Neutrophil (primary cell): ENCODE measurements at regions not wholly inside any gene's neighbourhood (a gene's known extent, or its start where the extent isn't known, plus 50 kb on each side); places are given as distances from the start of the nearest gene placed in this dataset.

Experiments used
- H3K27ac ChIP-seq: fragments of 200-600 bp; sonication (generic); 2 replicates; pipeline ENCODE4 v1.5.1; 2016; ENCODE audit warnings: mild to moderate bottlenecking, moderate library complexity
- H3K27me3 ChIP-seq: fragments of 200-600 bp; sonication (generic); 2 replicates; pipeline ENCODE4 v1.6.0; 2016; ENCODE audit warnings: mild to moderate bottlenecking
- H3K36me3 ChIP-seq: fragments of 200-600 bp; sonication (generic); 2 replicates; pipeline ENCODE4 v1.5.1; 2017
- H3K4me1 ChIP-seq, 2 experiments: fragments of 200-600 bp in 1 of 2; sonication (generic) in 1 of 2; 1 replicate in 1 of 2; 2 replicates in 1 of 2; pipeline versions ENCODE4 v1.5.1 to v1.6.1; 2013 to 2016; ENCODE audit warnings: low read depth in 1 of 2, low read length in 1 of 2, mild to moderate bottlenecking in 1 of 2, moderate library complexity in 1 of 2; ENCODE audit not compliant: control insufficient read depth in 1 of 2, insufficient read depth in 1 of 2
- H3K4me3 ChIP-seq, 2 experiments: fragments of 200-600 bp in 1 of 2; sonication (generic) in 1 of 2; 1 replicate in 1 of 2; 2 replicates in 1 of 2; pipeline ENCODE4 v1.5.1; 2013 to 2016; ENCODE audit warnings: low read depth in 1 of 2, low read length in 1 of 2, mild to moderate bottlenecking in 1 of 2, moderate library complexity in 1 of 2
- H3K9me3 ChIP-seq: fragments of 200-600 bp; sonication (generic); 2 replicates; pipeline ENCODE4 v1.5.1; 2016
- TF ChIP-seq, protein P1 (sequence below): fragments of 200-600 bp; sonication (generic); IDR thresholded peaks from 2 replicates; pipeline ENCODE4 v1.5.1; 2016; ENCODE audit warnings: antibody characterized with exemption

DNA sequence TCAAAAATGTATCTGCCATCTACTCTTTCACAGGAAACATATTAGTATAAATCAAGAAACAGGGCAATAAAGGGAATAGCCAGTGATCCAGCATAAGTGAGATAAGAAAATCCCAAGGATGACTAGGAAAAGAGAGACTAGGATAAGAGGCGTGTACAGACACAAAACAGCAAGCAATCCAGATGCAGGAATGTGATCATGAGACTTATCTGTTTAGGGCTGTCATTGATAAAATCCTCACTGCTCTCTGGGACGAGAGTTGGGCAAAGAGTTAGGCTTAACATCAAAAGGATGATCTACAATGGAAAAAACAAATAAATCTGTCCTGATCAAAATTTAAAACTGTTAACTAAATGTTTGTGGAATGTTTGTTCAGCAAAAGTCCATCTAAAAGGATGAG, 1156.8 kb upstream of the C9orf72 start:
- TF ChIP-seq, protein P1, sequence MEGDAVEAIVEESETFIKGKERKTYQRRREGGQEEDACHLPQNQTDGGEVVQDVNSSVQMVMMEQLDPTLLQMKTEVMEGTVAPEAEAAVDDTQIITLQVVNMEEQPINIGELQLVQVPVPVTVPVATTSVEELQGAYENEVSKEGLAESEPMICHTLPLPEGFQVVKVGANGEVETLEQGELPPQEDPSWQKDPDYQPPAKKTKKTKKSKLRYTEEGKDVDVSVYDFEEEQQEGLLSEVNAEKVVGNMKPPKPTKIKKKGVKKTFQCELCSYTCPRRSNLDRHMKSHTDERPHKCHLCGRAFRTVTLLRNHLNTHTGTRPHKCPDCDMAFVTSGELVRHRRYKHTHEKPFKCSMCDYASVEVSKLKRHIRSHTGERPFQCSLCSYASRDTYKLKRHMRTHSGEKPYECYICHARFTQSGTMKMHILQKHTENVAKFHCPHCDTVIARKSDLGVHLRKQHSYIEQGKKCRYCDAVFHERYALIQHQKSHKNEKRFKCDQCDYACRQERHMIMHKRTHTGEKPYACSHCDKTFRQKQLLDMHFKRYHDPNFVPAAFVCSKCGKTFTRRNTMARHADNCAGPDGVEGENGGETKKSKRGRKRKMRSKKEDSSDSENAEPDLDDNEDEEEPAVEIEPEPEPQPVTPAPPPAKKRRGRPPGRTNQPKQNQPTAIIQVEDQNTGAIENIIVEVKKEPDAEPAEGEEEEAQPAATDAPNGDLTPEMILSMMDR = no peak
- no peaks in the 10 kb centered on the region for H3K36me3 ChIP-seq
- no peaks in the 10 kb centered on the region for H3K9me3 ChIP-seq
- H3K4me1 ChIP-seq = no peaks in the 10 kb centered on the region
- H3K27me3 ChIP-seq = no peaks in the 10 kb centered on the region
- H3K27ac ChIP-seq = no peak overlapping the region
- no peak overlapping the region for H3K4me3 ChIP-seq

DNA sequence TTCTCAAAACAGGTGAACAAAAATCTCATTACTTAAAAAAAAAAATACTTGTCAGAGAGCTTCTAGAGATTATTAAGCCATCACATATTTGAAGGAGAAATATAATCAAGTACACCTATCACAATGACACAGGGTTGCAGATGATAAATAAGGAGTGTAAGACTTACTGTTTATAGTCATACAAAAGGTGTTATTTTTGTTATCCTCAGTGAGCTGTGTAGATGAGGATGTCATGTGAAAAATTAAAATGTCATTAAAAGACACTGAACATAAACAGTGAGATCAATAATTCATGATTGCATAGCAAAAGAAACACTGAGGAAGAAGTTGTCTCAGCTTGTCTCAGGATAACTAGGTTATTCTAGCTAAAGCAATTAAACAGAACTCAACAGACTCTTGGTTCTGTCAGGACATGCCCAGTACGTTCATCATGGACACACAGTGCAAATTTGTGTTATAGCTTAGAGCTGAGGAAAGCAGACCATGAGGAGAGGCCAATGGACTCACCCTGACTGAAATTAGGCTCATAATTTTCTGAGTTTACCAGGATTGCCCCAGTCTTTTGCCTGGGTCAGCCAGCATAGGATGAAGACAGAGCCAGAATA, 1162.6 kb upstream of the C9orf72 start:
- no peak overlapping the region for H3K27ac ChIP-seq
- H3K4me3 ChIP-seq = no peak overlapping the region
- H3K9me3 ChIP-seq = no peaks in the 10 kb centered on the region
- H3K4me1 ChIP-seq = no peaks in the 10 kb centered on the region
- no peaks in the 10 kb centered on the region for H3K36me3 ChIP-seq
- TF ChIP-seq, protein P1 = no peak
- no peaks in the 10 kb centered on the region for H3K27me3 ChIP-seq

DNA sequence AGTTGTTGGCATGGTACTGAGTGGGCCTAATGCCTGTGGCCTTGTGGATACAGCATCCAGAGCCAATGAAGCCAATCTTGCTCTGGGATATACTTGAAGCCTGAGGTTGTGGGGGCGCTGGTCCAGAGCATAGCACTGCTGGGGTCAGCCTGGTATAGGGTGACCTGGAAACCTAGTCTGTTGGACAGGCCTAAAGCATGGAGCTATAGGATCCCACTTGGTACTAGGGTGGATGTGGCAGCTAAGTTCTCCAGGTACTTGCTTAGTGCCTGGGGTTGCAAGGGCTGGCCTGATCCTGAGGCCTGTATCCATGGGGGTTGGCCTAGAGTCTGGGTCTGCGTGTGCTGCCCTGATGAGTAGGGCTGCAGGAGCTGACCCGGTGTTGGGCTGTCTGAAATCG, 1168.2 kb upstream of the C9orf72 start:
- H3K27ac ChIP-seq = no peak overlapping the region
- TF ChIP-seq, protein P1 = no peak

DNA sequence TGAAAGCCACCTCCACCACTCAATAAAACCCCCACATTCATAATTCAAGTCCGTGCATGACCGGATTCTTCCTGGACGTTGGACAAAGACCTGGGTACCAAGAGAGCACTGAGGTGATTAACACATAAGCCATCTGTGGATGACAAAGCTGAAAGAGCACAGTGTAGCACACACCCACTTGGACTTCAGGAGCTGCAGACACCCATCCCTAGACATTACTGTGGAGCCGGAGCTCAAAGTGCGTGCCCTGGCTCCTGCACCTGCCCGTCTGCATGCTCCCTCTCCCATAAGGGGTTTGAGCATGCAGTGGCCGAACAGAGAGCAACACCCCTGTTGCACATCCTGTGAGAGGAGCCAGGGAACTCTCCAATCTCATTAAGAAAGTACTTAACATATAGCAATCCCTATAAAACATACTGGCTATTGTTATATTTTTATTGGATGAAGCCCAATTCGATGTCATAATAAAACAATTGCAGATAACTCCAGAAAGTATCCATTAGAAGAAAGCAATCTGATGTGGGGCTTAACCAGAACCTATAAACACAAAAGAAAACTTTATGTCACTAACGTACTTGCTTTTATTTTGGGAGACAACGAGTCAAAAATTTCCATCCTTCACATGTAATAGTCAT, 1174.2 kb upstream of the C9orf72 start:
- no peaks in the 10 kb centered on the region for H3K36me3 ChIP-seq
- H3K9me3 ChIP-seq = no peaks in the 10 kb centered on the region
- no peak overlapping the region for H3K4me3 ChIP-seq
- no peaks in the 10 kb centered on the region for H3K27me3 ChIP-seq
- TF ChIP-seq, protein P1 = no peak
- no peaks in the 10 kb centered on the region for H3K4me1 ChIP-seq
- no peak overlapping the region for H3K27ac ChIP-seq

More for the DNA sequence above, 1168.2 kb upstream of the C9orf72 start:
- Histone ChIP-seq H3K4me1 (no peaks in the 10 kb centered on the region), H3K27me3 (no peaks in the 10 kb centered on the region), H3K9me3 (no peaks in the 10 kb centered on the region), H3K4me3 (no peak overlapping the region), H3K36me3 (no peaks in the 10 kb centered on the region)

DNA sequence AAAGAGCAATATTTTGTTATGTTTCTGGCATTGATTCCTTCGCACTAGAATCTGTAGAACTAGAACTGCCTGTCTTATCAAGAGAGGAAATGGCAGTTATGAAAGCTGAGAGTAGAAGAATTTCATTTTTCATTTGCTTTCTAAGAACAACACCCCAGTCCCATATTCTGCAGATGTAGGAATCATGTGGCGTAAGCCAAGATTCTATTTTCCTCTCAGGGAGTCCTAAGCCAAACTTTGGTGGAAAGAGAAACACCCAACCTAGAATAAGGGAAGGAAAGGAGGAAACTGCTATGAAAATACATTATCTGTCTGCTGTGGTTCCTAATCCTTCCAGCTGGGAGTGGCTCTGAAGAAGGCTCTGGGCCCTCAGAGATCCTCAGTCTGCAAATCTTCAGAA, 1176.9 kb upstream of the C9orf72 start:
- no peaks in the 10 kb centered on the region for H3K27me3 ChIP-seq
- H3K36me3 ChIP-seq = no peaks in the 10 kb centered on the region
- H3K4me3 ChIP-seq = no peak overlapping the region
- H3K27ac ChIP-seq = no peak overlapping the region
- H3K4me1 ChIP-seq = no peaks in the 10 kb centered on the region
- TF ChIP-seq, protein P1 = no peak
- no peaks in the 10 kb centered on the region for H3K9me3 ChIP-seq
